ENCODE measurements at regions not wholly inside any gene's neighbourhood (a gene's known extent, or its start where the extent isn't known, plus 50 kb on each side); places are given as distances from the start of the nearest gene placed in this dataset.

DNA sequence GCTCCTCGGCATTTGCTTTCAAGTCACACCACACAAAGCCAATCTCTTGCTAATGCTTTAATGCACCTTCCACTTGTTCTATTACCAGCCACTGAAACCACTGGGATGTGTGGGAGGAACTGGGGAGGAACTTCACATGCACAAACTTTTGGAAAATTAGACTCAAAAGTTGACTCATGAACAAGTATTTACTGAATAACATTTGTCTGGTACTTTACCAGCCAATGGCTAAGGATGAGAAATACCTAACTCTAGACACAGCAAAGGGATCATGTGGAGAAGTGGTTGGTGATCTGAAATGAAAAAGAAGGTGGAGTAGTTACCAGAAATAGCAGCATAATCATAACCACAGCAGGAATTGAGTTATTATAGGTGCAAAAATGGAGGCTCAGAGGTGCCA, 554.0 kb upstream of the NOX3 start:
- Histone ChIP-seq H3K27ac (ENCODE audit: low read depth, low read length) (no peak overlapping the region), H3K4me1 (ENCODE audit: control insufficient read depth in 1 of 2, insufficient read depth in 2 of 2, low read length in 2 of 2) (no peaks in the 10 kb centered on the region), H3K9ac (ENCODE audit: low read depth in 1 of 2, low read length in 2 of 2) (no peak overlapping the region), H3K27me3 (ENCODE audit: control insufficient read depth in 1 of 2, insufficient read depth in 2 of 2, low read length in 2 of 2) (no peaks in the 10 kb centered on the region), H3K36me3 (ENCODE audit: control insufficient read depth in 1 of 2, insufficient read depth in 2 of 2, low read length in 2 of 2) (no peaks in the 10 kb centered on the region), H3K9me3 (ENCODE audit: control insufficient read depth in 1 of 2, low read length in 2 of 2) (no peaks in the 10 kb centered on the region), H3K4me3 (ENCODE audit: low read depth in 1 of 2, low read length in 2 of 2) (no peak overlapping the region)

DNA sequence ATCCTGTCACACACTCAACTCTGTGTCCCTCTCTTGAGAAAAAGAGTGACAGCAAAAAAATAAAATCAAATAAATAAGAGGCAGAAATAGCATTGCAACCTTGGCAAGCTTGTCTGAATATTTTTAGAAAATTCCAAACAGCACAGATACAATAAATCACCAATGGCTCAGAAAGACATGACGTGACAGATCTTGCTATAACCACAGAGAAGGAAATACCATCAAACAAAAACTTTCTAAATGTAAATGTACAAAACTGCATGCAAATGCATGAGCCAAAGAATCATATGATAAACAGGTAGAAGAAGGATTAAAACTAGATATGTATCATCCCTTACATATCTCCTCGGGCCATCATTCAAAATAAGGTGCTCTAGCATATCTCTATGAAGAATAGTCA, 549.2 kb upstream of the NOX3 start:
- Histone ChIP-seq H3K27ac (ENCODE audit: low read depth, low read length) (no peak overlapping the region), H3K9ac (ENCODE audit: low read depth in 1 of 2, low read length in 2 of 2) (no peak overlapping the region), H3K27me3 (ENCODE audit: control insufficient read depth in 1 of 2, insufficient read depth in 2 of 2, low read length in 2 of 2) (no peaks in the 10 kb centered on the region), H3K4me3 (ENCODE audit: low read depth in 1 of 2, low read length in 2 of 2) (no peak overlapping the region), H3K4me1 (ENCODE audit: control insufficient read depth in 1 of 2, insufficient read depth in 2 of 2, low read length in 2 of 2) (no peaks in the 10 kb centered on the region), H3K9me3 (ENCODE audit: control insufficient read depth in 1 of 2, low read length in 2 of 2) (no peaks in the 10 kb centered on the region), H3K36me3 (ENCODE audit: control insufficient read depth in 1 of 2, insufficient read depth in 2 of 2, low read length in 2 of 2) (no peaks in the 10 kb centered on the region)

DNA sequence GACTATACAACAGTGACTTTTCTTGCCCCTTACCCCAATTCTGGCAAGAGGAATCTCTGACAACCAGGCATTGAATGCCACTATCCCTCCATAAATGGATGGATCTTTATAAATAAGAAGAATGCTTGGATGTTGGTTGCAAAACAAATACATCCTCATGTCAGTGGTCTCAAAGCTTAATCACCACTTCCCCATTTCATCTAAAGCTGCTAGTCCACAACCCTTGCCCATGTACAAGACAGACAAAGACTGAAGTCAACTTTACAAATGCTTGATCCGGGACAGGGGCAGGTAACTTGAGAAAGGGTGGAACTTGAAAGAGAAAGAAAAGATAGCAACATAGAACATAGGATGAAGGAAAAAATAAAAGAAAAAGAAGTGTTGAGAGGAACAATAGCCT, 540.5 kb upstream of the NOX3 start:
- Histone ChIP-seq H3K4me1 (ENCODE audit: control insufficient read depth in 1 of 2, insufficient read depth in 2 of 2, low read length in 2 of 2) (no peaks in the 10 kb centered on the region), H3K27ac (ENCODE audit: low read depth, low read length) (no peak overlapping the region), H3K27me3 (ENCODE audit: control insufficient read depth in 1 of 2, insufficient read depth in 2 of 2, low read length in 2 of 2) (no peaks in the 10 kb centered on the region), H3K4me3 (ENCODE audit: low read depth in 1 of 2, low read length in 2 of 2) (no peak overlapping the region), H3K36me3 (ENCODE audit: control insufficient read depth in 1 of 2, insufficient read depth in 2 of 2, low read length in 2 of 2) (no peaks in the 10 kb centered on the region), H3K9ac (ENCODE audit: low read depth in 1 of 2, low read length in 2 of 2) (no peak overlapping the region), H3K9me3 (ENCODE audit: control insufficient read depth in 1 of 2, low read length in 2 of 2) (no peaks in the 10 kb centered on the region)

DNA sequence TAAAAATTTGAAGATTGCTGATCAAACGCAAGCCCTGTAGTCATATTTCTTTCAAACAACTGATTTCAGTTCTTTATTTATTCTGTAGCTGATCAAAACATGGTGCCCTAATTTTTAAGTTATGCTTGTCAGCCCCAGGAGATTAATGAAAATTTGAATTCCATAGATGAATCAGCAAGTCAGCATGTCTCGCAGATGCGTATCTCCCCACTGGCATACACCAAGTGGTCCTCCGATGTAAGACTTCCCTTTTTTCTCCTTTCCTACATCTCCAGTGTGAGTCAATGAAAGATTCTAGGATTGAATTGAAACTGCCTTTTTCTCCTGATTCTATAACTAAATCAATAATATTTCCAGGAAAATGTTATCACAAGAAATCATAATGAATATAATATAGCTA, 539.6 kb upstream of the NOX3 start:
- H3K9me3 ChIP-seq (ENCODE audit: control insufficient read depth in 1 of 2, low read length in 2 of 2), result no peaks in the 10 kb centered on the region
- no peaks in the 10 kb centered on the region for H3K36me3 ChIP-seq (ENCODE audit: control insufficient read depth in 1 of 2, insufficient read depth in 2 of 2, low read length in 2 of 2)
- no peaks in the 10 kb centered on the region for H3K27me3 ChIP-seq (ENCODE audit: control insufficient read depth in 1 of 2, insufficient read depth in 2 of 2, low read length in 2 of 2)
- no peak overlapping the region for H3K9ac ChIP-seq (ENCODE audit: low read depth in 1 of 2, low read length in 2 of 2)
- no peaks in the 10 kb centered on the region for H3K4me1 ChIP-seq (ENCODE audit: control insufficient read depth in 1 of 2, insufficient read depth in 2 of 2, low read length in 2 of 2)
- H3K4me3 ChIP-seq (ENCODE audit: low read depth in 1 of 2, low read length in 2 of 2), result no peak overlapping the region
- no peak overlapping the region for H3K27ac ChIP-seq (ENCODE audit: low read depth, low read length)

DNA sequence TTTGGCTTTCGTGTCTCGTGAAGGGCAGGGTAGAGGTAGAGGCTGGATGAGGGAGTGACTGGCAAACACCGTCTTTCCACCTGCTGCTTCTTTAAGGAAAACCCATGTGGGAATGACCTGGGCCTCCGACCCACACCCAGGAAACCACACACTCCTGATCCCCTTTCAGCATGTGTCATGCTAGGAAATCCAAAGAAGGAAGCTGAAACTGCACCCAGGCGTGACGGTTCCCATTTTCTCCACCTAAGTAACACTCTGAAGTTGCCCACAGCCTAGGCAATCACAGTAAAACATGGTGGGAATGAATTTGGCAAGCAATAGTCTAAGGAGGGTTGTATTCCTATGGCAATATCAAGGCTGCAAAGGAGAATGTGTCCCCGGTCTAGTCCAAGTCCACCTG, 538.4 kb upstream of the NOX3 start:
- no peak overlapping the region for H3K27ac ChIP-seq (ENCODE audit: low read depth, low read length)
- no peaks in the 10 kb centered on the region for H3K27me3 ChIP-seq (ENCODE audit: control insufficient read depth in 1 of 2, insufficient read depth in 2 of 2, low read length in 2 of 2)
- H3K4me3 ChIP-seq (ENCODE audit: low read depth in 1 of 2, low read length in 2 of 2), result no peak overlapping the region
- no peaks in the 10 kb centered on the region for H3K4me1 ChIP-seq (ENCODE audit: control insufficient read depth in 1 of 2, insufficient read depth in 2 of 2, low read length in 2 of 2)
- H3K36me3 ChIP-seq (ENCODE audit: control insufficient read depth in 1 of 2, insufficient read depth in 2 of 2, low read length in 2 of 2), result no peaks in the 10 kb centered on the region
- no peak overlapping the region for H3K9ac ChIP-seq (ENCODE audit: low read depth in 1 of 2, low read length in 2 of 2)
- H3K9me3 ChIP-seq (ENCODE audit: control insufficient read depth in 1 of 2, low read length in 2 of 2), result no peaks in the 10 kb centered on the region

DNA sequence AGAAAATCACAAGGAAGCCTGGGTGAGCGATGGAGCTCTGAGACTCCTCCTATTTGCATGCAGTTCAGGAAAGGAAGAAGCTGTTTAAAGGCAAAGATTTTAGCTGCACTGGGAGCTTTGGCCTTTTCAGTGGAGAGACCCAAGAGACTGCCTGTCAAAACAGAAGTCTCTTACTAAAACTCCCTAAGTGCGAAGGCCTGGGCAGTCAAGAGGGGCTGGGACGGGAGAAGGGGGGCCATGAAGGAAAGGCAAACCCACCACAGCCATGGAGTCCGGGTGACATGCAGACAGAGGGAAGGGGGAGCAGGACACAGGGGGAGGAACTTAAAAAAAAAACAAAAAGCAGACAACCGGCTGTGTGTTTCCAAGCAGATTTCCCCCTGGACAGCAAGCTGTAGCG, 537.6 kb upstream of the NOX3 start:
- Histone ChIP-seq H3K36me3 (ENCODE audit: control insufficient read depth in 1 of 2, insufficient read depth in 2 of 2, low read length in 2 of 2) (no peaks in the 10 kb centered on the region), H3K27me3 (ENCODE audit: control insufficient read depth in 1 of 2, insufficient read depth in 2 of 2, low read length in 2 of 2) (no peaks in the 10 kb centered on the region), H3K9ac (ENCODE audit: low read depth in 1 of 2, low read length in 2 of 2) (no peak overlapping the region), H3K27ac (ENCODE audit: low read depth, low read length) (no peak overlapping the region), H3K4me1 (ENCODE audit: control insufficient read depth in 1 of 2, insufficient read depth in 2 of 2, low read length in 2 of 2) (no peaks in the 10 kb centered on the region), H3K4me3 (ENCODE audit: low read depth in 1 of 2, low read length in 2 of 2) (no peak overlapping the region), H3K9me3 (ENCODE audit: control insufficient read depth in 1 of 2, low read length in 2 of 2) (no peaks in the 10 kb centered on the region)

DNA sequence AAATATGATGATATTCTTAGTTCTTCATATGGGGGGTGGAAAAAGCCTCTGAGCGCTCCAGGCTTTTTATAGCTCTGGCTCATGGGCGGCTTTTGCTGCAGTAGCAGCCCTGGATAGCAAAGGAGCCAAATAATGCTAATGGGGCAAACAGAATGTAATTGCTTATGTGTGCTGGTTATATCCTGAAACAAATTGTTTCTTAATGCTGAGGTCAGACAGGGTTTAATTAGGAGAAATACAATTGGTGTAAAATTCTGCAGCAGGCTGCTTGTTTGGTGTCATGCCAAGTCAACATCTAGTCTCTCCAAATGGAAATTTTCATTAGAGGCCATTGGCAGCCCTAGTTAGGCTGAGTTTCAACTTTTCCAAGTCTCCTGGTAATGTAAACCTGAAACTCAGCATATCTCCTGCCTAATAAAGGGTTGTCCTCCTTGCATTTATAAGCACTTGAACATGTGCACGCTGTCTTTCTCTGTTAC, 530.1 kb upstream of the NOX3 start:
- Histone ChIP-seq H3K36me3 (ENCODE audit: control insufficient read depth in 1 of 2, insufficient read depth in 2 of 2, low read length in 2 of 2) (no peaks in the 10 kb centered on the region), H3K27ac (ENCODE audit: low read depth, low read length) (no peak overlapping the region), H3K4me3 (ENCODE audit: low read depth in 1 of 2, low read length in 2 of 2) (no peak overlapping the region), H3K9ac (ENCODE audit: low read depth in 1 of 2, low read length in 2 of 2) (no peak overlapping the region), H3K9me3 (ENCODE audit: control insufficient read depth in 1 of 2, low read length in 2 of 2) (no peaks in the 10 kb centered on the region), H3K4me1 (ENCODE audit: control insufficient read depth in 1 of 2, insufficient read depth in 2 of 2, low read length in 2 of 2) (no peaks in the 10 kb centered on the region), H3K27me3 (ENCODE audit: control insufficient read depth in 1 of 2, insufficient read depth in 2 of 2, low read length in 2 of 2) (no peaks in the 10 kb centered on the region)

DNA sequence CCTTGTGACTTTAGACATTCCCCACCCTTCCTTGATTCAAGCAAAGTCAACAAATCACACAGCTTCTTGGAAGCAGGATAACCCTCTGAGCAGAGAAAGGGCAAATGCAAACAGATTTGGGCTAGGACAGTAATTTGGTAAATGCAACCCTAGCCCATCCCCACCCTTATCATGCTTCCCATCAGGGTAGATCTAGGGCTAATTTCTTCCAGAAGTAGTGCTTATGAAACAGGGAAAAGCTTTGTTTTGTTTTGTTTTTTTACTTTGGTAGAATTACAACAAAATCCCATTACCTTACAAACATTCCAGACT, 525.1 kb upstream of the NOX3 start:
- Histone ChIP-seq H3K27ac (ENCODE audit: low read depth, low read length) (no peak overlapping the region), H3K9me3 (ENCODE audit: control insufficient read depth in 1 of 2, low read length in 2 of 2) (no peaks in the 10 kb centered on the region), H3K4me3 (ENCODE audit: low read depth in 1 of 2, low read length in 2 of 2) (no peak overlapping the region), H3K27me3 (ENCODE audit: control insufficient read depth in 1 of 2, insufficient read depth in 2 of 2, low read length in 2 of 2) (no peaks in the 10 kb centered on the region), H3K4me1 (ENCODE audit: control insufficient read depth in 1 of 2, insufficient read depth in 2 of 2, low read length in 2 of 2) (no peaks in the 10 kb centered on the region), H3K36me3 (ENCODE audit: control insufficient read depth in 1 of 2, insufficient read depth in 2 of 2, low read length in 2 of 2) (no peaks in the 10 kb centered on the region), H3K9ac (ENCODE audit: low read depth in 1 of 2, low read length in 2 of 2) (no peak overlapping the region)

DNA sequence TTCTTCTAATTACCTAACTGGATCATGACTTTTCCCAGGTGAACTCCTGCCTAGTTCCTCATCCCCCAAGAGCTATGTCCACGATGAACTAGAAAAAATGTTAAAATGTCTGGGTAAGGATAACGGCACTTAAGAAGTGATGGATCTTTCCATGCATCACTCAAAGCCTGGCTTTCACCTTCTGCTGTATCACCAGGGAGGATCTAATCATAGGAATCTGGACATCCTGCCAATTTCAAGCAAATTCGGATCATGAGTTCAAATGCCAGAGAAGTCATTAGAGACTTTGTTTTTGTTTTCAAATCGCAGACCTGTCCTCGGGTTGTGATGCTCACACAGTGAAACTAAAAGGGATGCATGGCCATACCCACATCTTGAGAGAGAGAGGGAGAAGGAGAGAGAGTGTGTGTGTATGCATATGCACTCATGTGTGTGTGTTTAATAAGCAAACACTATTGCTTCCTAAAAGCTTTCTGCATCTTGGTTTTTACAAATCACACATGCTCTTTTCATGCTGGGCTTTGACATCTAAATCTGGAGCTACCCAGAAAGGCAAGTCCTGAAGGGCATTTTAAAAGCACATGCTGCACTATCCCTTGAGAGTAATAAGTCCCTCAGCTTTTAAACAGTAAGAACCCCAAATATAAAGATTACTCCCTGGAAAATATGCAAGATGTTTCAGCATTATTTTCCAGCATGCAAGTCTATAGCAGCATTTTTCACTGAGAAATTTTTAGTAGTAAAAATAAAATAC, 524.6 kb upstream of the NOX3 start:
- H3K36me3 ChIP-seq (ENCODE audit: control insufficient read depth in 1 of 2, insufficient read depth in 2 of 2, low read length in 2 of 2), result no peaks in the 10 kb centered on the region
- no peaks in the 10 kb centered on the region for H3K4me1 ChIP-seq (ENCODE audit: control insufficient read depth in 1 of 2, insufficient read depth in 2 of 2, low read length in 2 of 2)

DNA sequence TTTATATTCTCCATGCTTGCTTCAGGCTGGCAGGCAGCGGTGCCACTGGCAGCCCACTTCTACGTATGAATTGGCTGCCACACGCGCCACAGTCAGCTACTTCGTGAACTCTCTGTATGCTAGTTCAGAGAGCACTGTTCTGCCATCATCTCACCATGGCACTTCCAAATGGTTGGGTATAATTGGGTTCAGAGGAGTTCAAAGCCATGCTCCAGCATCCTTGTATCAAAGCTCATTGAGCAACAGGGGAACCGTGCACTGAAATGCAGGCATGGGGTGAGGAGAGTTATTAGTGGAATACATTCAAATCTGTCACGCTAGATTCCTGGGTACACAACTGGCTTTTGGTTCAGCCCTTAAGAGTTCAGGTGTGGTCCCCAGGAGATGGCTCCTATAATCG, 519.9 kb upstream of the NOX3 start:
- Histone ChIP-seq H3K9ac (ENCODE audit: low read depth in 1 of 2, low read length in 2 of 2) (no peak overlapping the region), H3K36me3 (ENCODE audit: control insufficient read depth in 1 of 2, insufficient read depth in 2 of 2, low read length in 2 of 2) (no peaks in the 10 kb centered on the region), H3K27ac (ENCODE audit: low read depth, low read length) (no peak overlapping the region), H3K4me1 (ENCODE audit: control insufficient read depth in 1 of 2, insufficient read depth in 2 of 2, low read length in 2 of 2) (peaks cover 0 to 8% of the 10 kb centered on the region in 2 donors), H3K27me3 (ENCODE audit: control insufficient read depth in 1 of 2, insufficient read depth in 2 of 2, low read length in 2 of 2) (no peaks in the 10 kb centered on the region), H3K4me3 (ENCODE audit: low read depth in 1 of 2, low read length in 2 of 2) (no peak overlapping the region), H3K9me3 (ENCODE audit: control insufficient read depth in 1 of 2, low read length in 2 of 2) (no peaks in the 10 kb centered on the region)

More for the DNA sequence above, 524.6 kb upstream of the NOX3 start:
- no peak overlapping the region for H3K4me3 ChIP-seq (ENCODE audit: low read depth in 1 of 2, low read length in 2 of 2)
- H3K9me3 ChIP-seq (ENCODE audit: control insufficient read depth in 1 of 2, low read length in 2 of 2), result no peaks in the 10 kb centered on the region
- no peak overlapping the region for H3K9ac ChIP-seq (ENCODE audit: low read depth in 1 of 2, low read length in 2 of 2)
- H3K27ac ChIP-seq (ENCODE audit: low read depth, low read length), result no peak overlapping the region
- H3K27me3 ChIP-seq (ENCODE audit: control insufficient read depth in 1 of 2, insufficient read depth in 2 of 2, low read length in 2 of 2), result no peaks in the 10 kb centered on the region

Measured in duodenal mucosa (tissue), 2 donors.